ENCODE measurements at regions not wholly inside any gene's neighbourhood (a gene's known extent, or its start where the extent isn't known, plus 50 kb on each side); places are given as distances from the start of the nearest gene placed in this dataset.

GRCh38 chr5:15003511-15003920 is 131.9 kb upstream of the ANKH start:
- TF ChIP-seq POLR2A (IDR thresholded peaks at IDR 0.05) (no peak), CTCF (IDR thresholded peaks at IDR 0.05) (peak; percentile 62 to 82 (median 68))

Data from uterus (tissue), 2 donors.